HG02973 (cell line): ENCODE measurements at regions not wholly inside any gene's neighbourhood (a gene's known extent, or its start where the extent isn't known, plus 50 kb on each side); places are given as distances from the start of the nearest gene placed in this dataset.
"Not testable (repeated sequence)": the region's sequence is repeated elsewhere in the genome, so short reads cannot be mapped to it uniquely, and the experiment has no call there.

Experiments
- ATAC-seq: cut with Tn5 transposase; IDR thresholded peaks from one replicate; pipeline ENCODE4 v1.9.1; 2021; ENCODE audit warnings: moderate library complexity; ENCODE audit not compliant: unreplicated experiment

GRCh38 chr3:163328680-163329079, 1749.6 kb downstream of the SI start:
- no peak for ATAC-seq

- no peak for ATAC-seq
Measured at GRCh38 chr3:163327086-163327485, 1751.2 kb downstream of the SI start.

- no peak for ATAC-seq
Measured at GRCh38 chr3:163315786-163316185, 1762.5 kb downstream of the SI start.

GRCh38 chr3:163306405-163306804, 1771.9 kb downstream of the SI start:
- no peak for ATAC-seq

GRCh38 chr3:163273694-163274093, 1777.1 kb downstream of the OTOL1 start:
- no peak for ATAC-seq

- no peak for ATAC-seq
Measured at GRCh38 chr3:163266731-163267130, 1770.1 kb downstream of the OTOL1 start.

- no peak for ATAC-seq
Measured at GRCh38 chr3:163261618-163262017, 1765.0 kb downstream of the OTOL1 start.

GRCh38 chr3:163261056-163261455, 1764.4 kb downstream of the OTOL1 start:
- no peak for ATAC-seq

GRCh38 chr3:163218336-163218735, 1721.7 kb downstream of the OTOL1 start:
- ATAC-seq = no peak

- no peak for ATAC-seq
Measured at GRCh38 chr3:163213838-163214237, 1717.2 kb downstream of the OTOL1 start.

- ATAC-seq = no peak
Measured at GRCh38 chr3:163196815-163197374, 1700.3 kb downstream of the OTOL1 start.

- ATAC-seq = no peak
Measured at GRCh38 chr3:163196245-163196644, 1699.6 kb downstream of the OTOL1 start.

- no peak for ATAC-seq
Measured at GRCh38 chr3:163185721-163186350, 1689.2 kb downstream of the OTOL1 start.

GRCh38 chr3:163175970-163176369, 1679.4 kb downstream of the OTOL1 start:
- no peak for ATAC-seq

- not testable (repeated sequence) for ATAC-seq
Measured at GRCh38 chr3:163172513-163172912, 1675.9 kb downstream of the OTOL1 start.

- ATAC-seq = no peak
Measured at GRCh38 chr3:163166197-163166596, 1669.6 kb downstream of the OTOL1 start.

- no peak for ATAC-seq
Measured at GRCh38 chr3:163159306-163159705, 1662.7 kb downstream of the OTOL1 start.

- no peak for ATAC-seq
Measured at GRCh38 chr3:163139600-163139999, 1643.0 kb downstream of the OTOL1 start.

GRCh38 chr3:163138258-163138657, 1641.7 kb downstream of the OTOL1 start:
- no peak for ATAC-seq

GRCh38 chr3:163132111-163132510, 1635.5 kb downstream of the OTOL1 start:
- no peak for ATAC-seq

- ATAC-seq = no peak
Measured at GRCh38 chr3:163129287-163129686, 1632.7 kb downstream of the OTOL1 start.

GRCh38 chr3:163126115-163126514, 1629.5 kb downstream of the OTOL1 start:
- no peak for ATAC-seq
